ENCODE measurements at regions not wholly inside any gene's neighbourhood (a gene's known extent, or its start where the extent isn't known, plus 50 kb on each side); places are given as distances from the start of the nearest gene placed in this dataset.

- peak; percentile 95 for TF ChIP-seq GATA2 (IDR thresholded peaks at IDR 0.05; ENCODE audit: insufficient read depth, insufficient read length, low read depth, low read length)
- TF ChIP-seq MAX (IDR thresholded peaks at IDR 0.05; ENCODE audit: insufficient read depth, insufficient read length): no peak
- TF ChIP-seq POLR2A (IDR thresholded peaks at IDR 0.05; ENCODE audit: low read depth, low read length): no peak
- TF ChIP-seq JUN (IDR thresholded peaks at IDR 0.05; ENCODE audit: borderline replicate concordance, insufficient read depth, insufficient read length, low read depth): peak; percentile 85
- no peak for TF ChIP-seq MYC (IDR thresholded peaks at IDR 0.05; ENCODE audit: low read depth, low read length)
- TF ChIP-seq EZH2 (IDR thresholded peaks at IDR 0.05; ENCODE audit: borderline replicate concordance, low read depth, low read length, severe bottlenecking): no peak
- peak; percentile 45 for TF ChIP-seq POLR2AphosphoS5 (IDR thresholded peaks at IDR 0.05; ENCODE audit: insufficient read depth, low read depth, low read length)
- peak; percentile 90 for TF ChIP-seq FOS (IDR thresholded peaks at IDR 0.05; ENCODE audit: borderline replicate concordance, insufficient read depth, low read length)
- dilution Hi-C loops (cut with MboI; ENCODE audit: extremely low pct_ligation_motif_present, low sequenced_read_pairs): no loop called here
- intact Hi-C loops (cut with micrococcal nuclease): loop anchor here (1.0 to 5.0 kb wide), 2 partner anchors 10 to 1441 kb away; no protein-coding TSS in a partner anchor
- Histone ChIP-seq H3K4me3 (replicated peaks in 1 of 3; ENCODE audit: insufficient read depth in 1 of 3, low read depth in 1 of 3, low read length in 3 of 3) (no peak overlapping the region), H3K27ac (ENCODE audit: insufficient read depth, low read depth, low read length) (peak overlapping the region; percentile 64), H2AFZ (ENCODE audit: low read depth, low read length) (no peak overlapping the region), H4K20me1 (replicated peaks; ENCODE audit: control insufficient read depth, extremely low read depth, insufficient read depth, low read length) (no peaks in the 10 kb centered on the region), H3K4me2 (ENCODE audit: insufficient read depth, low read length) (no peak overlapping the region), H3K9ac (replicated peaks; ENCODE audit: extremely low read depth, insufficient read depth, low read length) (peak overlapping the region; percentile 10), H3K36me3 (ENCODE audit: control insufficient read depth in 2 of 2, extremely low read depth in 1 of 2, insufficient read depth in 2 of 2, low read length in 2 of 2) (no peaks in the 10 kb centered on the region), H3K9me3 (replicated peaks; ENCODE audit: control insufficient read depth, insufficient read depth, low read length) (no peaks in the 10 kb centered on the region), H3K4me1 (ENCODE audit: control insufficient read depth, extremely low read depth, insufficient read depth, low read length) (peaks cover 69% of the 10 kb centered on the region), H3K79me2 (ENCODE audit: control insufficient read depth, insufficient read depth, low read length) (no peaks in the 10 kb centered on the region), H3K27me3 (ENCODE audit: control insufficient read depth in 2 of 2, insufficient read depth in 2 of 2, low read length in 2 of 2) (no peaks in the 10 kb centered on the region), H3K9me1 (replicated peaks; ENCODE audit: control insufficient read depth, extremely low read depth, insufficient read depth, low read length) (no peaks in the 10 kb centered on the region)
- BruUV-seq (replicated peaks): no TSS peak
- CTCF ChIA-PET: interaction anchor here (1.1 to 4.5 kb wide), 7 partner anchors 8 to 309 kb away, joined by 4 to 48 read pairs (median 4); no protein-coding TSS in a partner anchor
- FAIRE-seq (peak; percentile 96), DNase-seq (ENCODE audit: low read depth, low spot score) (peak; percentile 92)
- POLR2A ChIA-PET: no interaction called here
Observed at GRCh38 chr20:1813101-1813529, 82.1 kb upstream of the SIRPA start.

Measured in endothelial cell of umbilical vein (primary cell).